Thyroid gland (tissue), 4 donors: ENCODE measurements at regions not wholly inside any gene's neighbourhood (a gene's known extent, or its start where the extent isn't known, plus 50 kb on each side); places are given as distances from the start of the nearest gene placed in this dataset.

Experiments
- CTCF ChIP-seq, 6 experiments: fragments of 200-600 bp in 3 of 6; fragments of 450-650 bp in 3 of 6; sonication (generic) in 3 of 6; IDR thresholded peaks; one replicate each; pipeline ENCODE4 v1.5.1; 2016 to 2019; ENCODE audit warnings: antibody characterized with exemption in 6 of 6, mild to moderate bottlenecking in 2 of 6, inconsistent platforms in 1 of 6, moderate library complexity in 1 of 6
- POLR2A ChIP-seq, 2 donors: fragments of 450-650 bp; IDR thresholded peaks; one replicate each; pipeline ENCODE4 v1.6.1; 2017; ENCODE audit warnings: antibody characterized with exemption in 2 of 2, mild to moderate bottlenecking in 2 of 2, moderate library complexity in 1 of 2

DNA sequence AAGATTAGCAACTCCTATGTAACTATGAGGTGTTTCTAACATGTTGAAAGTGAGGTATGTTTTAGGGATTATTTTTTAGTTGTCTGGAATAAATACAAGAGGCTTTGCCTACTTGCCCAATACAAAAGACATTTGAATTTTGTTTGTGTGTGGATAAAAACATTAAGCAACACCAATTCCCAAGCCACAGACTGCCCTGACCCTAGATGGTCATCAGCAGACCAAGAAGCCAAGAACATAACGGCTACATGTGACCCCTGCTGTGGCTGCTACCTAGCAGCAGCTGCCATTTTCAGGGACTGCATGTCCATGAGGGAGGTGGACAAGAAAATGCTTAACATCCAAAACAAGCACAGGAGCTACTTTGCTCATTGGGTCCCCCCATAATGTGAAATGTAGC lies 70.5 kb upstream of the QRFPR start:
- TF ChIP-seq CTCF (IDR thresholded peaks at IDR 0.05) (no peak), POLR2A (IDR thresholded peaks at IDR 0.05) (no peak)
